Keratinocyte (primary cell): ENCODE measurements at regions not wholly inside any gene's neighbourhood (a gene's known extent, or its start where the extent isn't known, plus 50 kb on each side); places are given as distances from the start of the nearest gene placed in this dataset.

ENCODE experiments used
- CTCF ChIP-seq, 3 experiments: IDR thresholded peaks in 1 of 3; conservative IDR thresholded peaks in 1 of 3; optimal IDR thresholded peaks in 1 of 3; 2 replicates in 2 of 3; 3 replicates in 1 of 3; pipeline versions ENCODE3 to v1.5.1; 2011; ENCODE audit warnings: low read length in 3 of 3, mild to moderate bottlenecking in 3 of 3, moderate library complexity in 2 of 3, control low read depth in 1 of 3, inconsistent platforms in 1 of 3; ENCODE audit not compliant: insufficient read depth in 2 of 3; ENCODE audit errors: extremely low read depth in 1 of 3
- EZH2 ChIP-seq: IDR thresholded peaks from one replicate; pipeline ENCODE4 v1.6.1; 2012; ENCODE audit warnings: inconsistent platforms, mild to moderate bottlenecking, low read length, moderate library complexity

GRCh38 chr11:112477152-112477551 is 216.5 kb upstream of the PLET1 start:
- TF ChIP-seq CTCF (optimal IDR thresholded peaks at IDR 0.05 in 1 of 3, IDR thresholded peaks at IDR 0.05 in 1 of 3, conservative IDR thresholded peaks at IDR 0.05 in 1 of 3; ENCODE audit: extremely low read depth in 1 of 3, insufficient read depth in 2 of 3, low read length in 3 of 3): no peak
- TF ChIP-seq EZH2: no peak
